H1 (cell line): ENCODE measurements at regions not wholly inside any gene's neighbourhood (a gene's known extent, or its start where the extent isn't known, plus 50 kb on each side); places are given as distances from the start of the nearest gene placed in this dataset.

Experiments used
- CTCF ChIA-PET: fragments of 300-600 bp; sonication (Branson Sonifier 250); formaldehyde crosslinking; loops from one replicate; lab custom pipeline; 2021; ENCODE audit not compliant: partially characterized antibody; lab: Charles Lee
- POLR2A ChIA-PET: fragments of 300-600 bp; sonication (Branson Sonifier 250); formaldehyde crosslinking; loops from one replicate; lab custom pipeline; 2021; ENCODE audit warnings: inconsistent platforms; ENCODE audit not compliant: partially characterized antibody; lab: Charles Lee
- DNase-seq, 2 experiments: peaks; one replicate each; pipeline versions ENCODE4 v3.0.0 to v3.0.0-alpha.2; 2010 to 2022; ENCODE audit warnings: low spot score in 2 of 2, low read depth in 1 of 2, mixed read lengths in 1 of 2
- FAIRE-seq: peaks from 2 replicates; lab custom pipeline; 2011; peaks lifted over from hg19 to GRCh38; lab: Jason Lieb, UNC
- H2AFZ ChIP-seq: 2 replicates; pipeline ENCODE4 v1.8.1; 2012; ENCODE audit warnings: low read length, inconsistent platforms
- H2AK5ac ChIP-seq: 2 replicates; pipeline ENCODE4 v1.6.1; 2013; ENCODE audit warnings: low read depth, low read length
- H2BK120ac ChIP-seq: replicated peaks from 2 replicates; pipeline ENCODE3; 2013; ENCODE audit warnings: low read depth, low read length, inconsistent platforms
- H2BK12ac ChIP-seq: 2 replicates; pipeline ENCODE4 v1.6.1; 2013; ENCODE audit warnings: low read depth, low read length
- H2BK15ac ChIP-seq: 2 replicates; pipeline ENCODE4 v1.6.1; 2013; ENCODE audit warnings: low read length
- H2BK20ac ChIP-seq: 2 replicates; pipeline ENCODE4 v1.6.1; 2013; ENCODE audit warnings: low read length
- H2BK5ac ChIP-seq: 2 replicates; pipeline ENCODE4 v1.6.1; 2013; ENCODE audit warnings: low read depth, low read length
- H3K14ac ChIP-seq: 2 replicates; pipeline ENCODE4 v1.6.1; 2013; ENCODE audit warnings: inconsistent platforms; ENCODE audit not compliant: insufficient read length
- H3K18ac ChIP-seq: 2 replicates; pipeline ENCODE4 v1.6.1; 2013; ENCODE audit warnings: low read length; ENCODE audit errors: extremely low read depth
- H3K23ac ChIP-seq: 2 replicates; pipeline ENCODE4 v1.6.1; 2013; ENCODE audit warnings: inconsistent platforms; ENCODE audit not compliant: insufficient read length
- H3K23me2 ChIP-seq: 2 replicates; pipeline ENCODE4 v1.6.1; 2013; ENCODE audit warnings: low read depth, low read length
- H3K27ac ChIP-seq: 2 replicates; pipeline ENCODE4 v1.6.1; 2011; ENCODE audit warnings: low read depth, low read length, inconsistent platforms
- H3K27me3 ChIP-seq, 4 experiments: replicated peaks in 1 of 4; 1 replicate in 1 of 4; 2 replicates in 3 of 4; pipeline versions ENCODE4 v1.6.1 to v1.8.1; 2011 to 2013; ENCODE audit warnings: low read length in 3 of 4, mild to moderate bottlenecking in 3 of 4, inconsistent platforms in 2 of 4, mixed read lengths in 2 of 4, moderate library complexity in 1 of 4; ENCODE audit not compliant: control insufficient read depth in 3 of 4, insufficient read depth in 3 of 4; ENCODE audit errors: extremely low read depth in 1 of 4
- H3K36me3 ChIP-seq, 4 experiments: 2 replicates each; pipeline versions ENCODE4 v1.6.1 to v1.8.1; 2011 to 2013; ENCODE audit warnings: mild to moderate bottlenecking in 4 of 4, low read length in 3 of 4, moderate library complexity in 2 of 4, control low read depth in 1 of 4, inconsistent platforms in 1 of 4; ENCODE audit not compliant: insufficient read depth in 4 of 4, control insufficient read depth in 2 of 4
- H3K4ac ChIP-seq: replicated peaks from 2 replicates; pipeline ENCODE3; 2013; ENCODE audit warnings: low read length, low read depth, mixed read lengths, inconsistent platforms; ENCODE audit not compliant: insufficient read length
- H3K4me1 ChIP-seq, 4 experiments: replicated peaks in 1 of 4; 1 replicate in 1 of 4; 2 replicates in 3 of 4; pipeline versions ENCODE4 v1.6.1 to v1.8.1; 2011 to 2013; ENCODE audit warnings: low read length in 3 of 4, inconsistent platforms in 2 of 4, mixed read lengths in 1 of 4; ENCODE audit not compliant: insufficient read depth in 4 of 4, control insufficient read depth in 3 of 4
- H3K4me2 ChIP-seq, 2 experiments: 2 replicates each; pipeline versions ENCODE4 v1.6.1 to v1.8.1; 2011 to 2013; ENCODE audit warnings: low read depth in 2 of 2, low read length in 2 of 2, control low read depth in 1 of 2, inconsistent platforms in 1 of 2, mild to moderate bottlenecking in 1 of 2; ENCODE audit not compliant: insufficient read depth in 1 of 2
- H3K4me3 ChIP-seq, 4 experiments: fragments of 200-600, 300-600 bp in 1 of 4; sonication (generic), shearing (Covaris generic), sonication (Bioruptor Twin) in 1 of 4; 2 replicates each; pipeline versions ENCODE4 v1.5.1 to v1.8.1; 2011 to 2016; ENCODE audit warnings: low read length in 4 of 4, low read depth in 3 of 4, control low read depth in 2 of 4, inconsistent platforms in 2 of 4, mild to moderate bottlenecking in 2 of 4, mixed read lengths in 1 of 4, moderate library complexity in 1 of 4; ENCODE audit not compliant: insufficient read depth in 2 of 4; ENCODE audit errors: extremely low read depth in 1 of 4
- H3K56ac ChIP-seq: replicated peaks from 2 replicates; pipeline ENCODE3; 2013; ENCODE audit warnings: low read depth, mild to moderate bottlenecking, mixed read lengths, low read length, inconsistent platforms; ENCODE audit not compliant: insufficient read length
- H3K79me1 ChIP-seq: 2 replicates; pipeline ENCODE4 v1.6.1; 2013; ENCODE audit warnings: low read depth, low read length, control low read depth
- H3K79me2 ChIP-seq, 2 experiments: 2 replicates each; pipeline versions ENCODE4 v1.6.1 to v1.8.1; 2012 to 2013; ENCODE audit warnings: low read length in 2 of 2, mild to moderate bottlenecking in 2 of 2, inconsistent platforms in 1 of 2; ENCODE audit not compliant: insufficient read depth in 2 of 2, control insufficient read depth in 1 of 2
- H3K9ac ChIP-seq, 4 experiments: replicated peaks in 1 of 4; 1 replicate in 1 of 4; 2 replicates in 3 of 4; pipeline versions ENCODE4 v1.6.1 to v1.8.1; 2011 to 2013; ENCODE audit warnings: low read depth in 3 of 4, low read length in 3 of 4, control low read depth in 2 of 4, mild to moderate bottlenecking in 2 of 4, moderate library complexity in 2 of 4, inconsistent platforms in 1 of 4; ENCODE audit errors: extremely low read depth in 1 of 4
- H3K9me3 ChIP-seq, 2 experiments: 2 replicates each; pipeline versions ENCODE4 v1.6.1 to v1.8.1; 2012 to 2013; ENCODE audit warnings: mild to moderate bottlenecking in 2 of 2, moderate library complexity in 2 of 2, control low read depth in 1 of 2, inconsistent platforms in 1 of 2, low read depth in 1 of 2, low read length in 1 of 2, mixed read lengths in 1 of 2; ENCODE audit not compliant: insufficient read depth in 2 of 2
- H4K20me1 ChIP-seq, 2 experiments: replicated peaks in 1 of 2; 2 replicates each; pipeline versions ENCODE3 to v1.8.1; 2011 to 2013; ENCODE audit warnings: inconsistent platforms in 2 of 2, low read length in 2 of 2, mild to moderate bottlenecking in 1 of 2; ENCODE audit not compliant: insufficient read depth in 2 of 2, control insufficient read depth in 1 of 2
- H4K5ac ChIP-seq: 2 replicates; pipeline ENCODE4 v1.6.1; 2013; ENCODE audit warnings: low read length, low read depth, mixed read lengths, inconsistent platforms; ENCODE audit not compliant: insufficient read length
- H4K8ac ChIP-seq: 2 replicates; pipeline ENCODE4 v1.8.0; 2013; ENCODE audit warnings: mild to moderate bottlenecking, moderate library complexity, low read length, inconsistent platforms; ENCODE audit not compliant: insufficient read depth; ENCODE audit errors: extremely low read depth
- H4K91ac ChIP-seq: replicated peaks from 2 replicates; pipeline ENCODE3; 2013; ENCODE audit warnings: low read length, mixed read lengths, inconsistent platforms; ENCODE audit not compliant: insufficient read length
- ASH2L ChIP-seq: fragments of 200-600, 300-600 bp; sonication (generic); IDR thresholded peaks from one replicate; pipeline ENCODE4 v1.7.1; 2017; ENCODE audit warnings: low read length
- BRCA1 ChIP-seq: IDR thresholded peaks from 2 replicates; pipeline ENCODE4 v1.6.1; 2012; ENCODE audit warnings: low read depth, low read length, improper control_type of control experiment
- CHD2 ChIP-seq: IDR thresholded peaks from 2 replicates; pipeline ENCODE4 v1.6.1; 2012; ENCODE audit warnings: low read length, improper control_type of control experiment
- CTCF ChIP-seq, 3 experiments: IDR thresholded peaks; 1 replicate in 2 of 3; 2 replicates in 1 of 3; pipeline versions ENCODE4 v1.5.1 to v1.6.1; 2011; ENCODE audit warnings: low read length in 3 of 3, mild to moderate bottlenecking in 3 of 3, inconsistent platforms in 2 of 3, low read depth in 1 of 3, moderate library complexity in 1 of 3; ENCODE audit not compliant: insufficient read depth in 1 of 3; ENCODE audit errors: control extremely low read depth in 1 of 3
- GTF2F1 ChIP-seq: IDR thresholded peaks from 2 replicates; pipeline ENCODE4 v1.6.1; 2012; ENCODE audit warnings: low read depth, low read length, improper control_type of control experiment, borderline replicate concordance
- SIN3A ChIP-seq, 2 experiments: IDR thresholded peaks in 1 of 2; conservative IDR thresholded peaks in 1 of 2; 2 replicates each; pipeline ENCODE4 v1.6.1; 2011 to 2012; ENCODE audit warnings: low read length in 2 of 2, improper control_type of control experiment in 1 of 2, low read depth in 1 of 2, mild to moderate bottlenecking in 1 of 2
- SIRT6 ChIP-seq: IDR thresholded peaks from one replicate; pipeline ENCODE4 v1.7.1; 2012; ENCODE audit warnings: low read length, inconsistent platforms
- SP4 ChIP-seq: IDR thresholded peaks from 2 replicates; pipeline ENCODE4 v1.6.1; 2012; ENCODE audit warnings: low read length, inconsistent platforms
- TCF12 ChIP-seq: IDR thresholded peaks from 2 replicates; pipeline ENCODE4 v1.6.1; 2011; ENCODE audit warnings: low read depth, mild to moderate bottlenecking, low read length
- USF2 ChIP-seq: IDR thresholded peaks from 2 replicates; pipeline ENCODE4 v1.6.1; 2011; ENCODE audit warnings: low read length, improper control_type of control experiment
- WGBS, 2 experiments: shearing (Covaris generic) in 1 of 2; methylation state at CpG; one replicate each; pipeline versions ENCODE4 v1.1.6 to v1.1.7; 2013 to 2015; ENCODE audit warnings: low lambda C conversion rate in 2 of 2, mixed read lengths in 2 of 2, inconsistent platforms in 1 of 2, low coverage in 1 of 2, missing lambda C conversion rate in 1 of 2; ENCODE audit not compliant: insufficient replicate concordance in 2 of 2, insufficient coverage in 1 of 2, insufficient read length in 1 of 2; ENCODE audit errors: extremely low coverage in 1 of 2, missing lambda C conversion rate in 1 of 2; 5-methylcytosine and 5-hydroxymethylcytosine counted together

GRCh38 chr12:124390442-124391097 lies 95.7 kb downstream of the RFLNA start:
- 91% methylated on average over 21 of the region's 26 CpGs; no CpG with 5 or more reads in 1 of the 2 experiments for WGBS, 2 experiments
- Histone ChIP-seq H2BK20ac (no peak overlapping the region), H3K79me2 (no peaks in the 10 kb centered on the region), H4K5ac (no peak overlapping the region), H2BK12ac (no peak overlapping the region), H4K91ac (no peak overlapping the region), H2AK5ac (no peak overlapping the region), H3K4me2 (no peak overlapping the region), H2BK15ac (no peak overlapping the region), H4K8ac (no peak overlapping the region), H3K23ac (no peak overlapping the region), H2AFZ (no peak overlapping the region), H3K4me1 (peaks cover 0 to 25% (median 17%) of the 10 kb centered on the region in 4 experiments; a peak in 6 of 7 replicates), H3K36me3 (peaks cover 0 to 8% (median 4%) of the 10 kb centered on the region in 4 experiments; a peak in 6 of 8 replicates), H3K23me2 (peaks cover 7% of the 10 kb centered on the region; the same call in 1 of the 2 replicates), H3K18ac (no peak overlapping the region), H3K4ac (no peak overlapping the region), H3K14ac (no peak overlapping the region), H3K79me1 (no peaks in the 10 kb centered on the region; the same call in 1 of the 2 replicates), H3K9ac (no peak overlapping the region), H2BK5ac (no peak overlapping the region), H2BK120ac (no peak overlapping the region), H3K4me3 (no peak overlapping the region), H4K20me1 (peaks cover 13% of the 10 kb centered on the region in 2 experiments), H3K27me3 (no peaks in the 10 kb centered on the region), H3K27ac (no peak overlapping the region), H3K56ac (no peak overlapping the region), H3K9me3 (no peaks in the 10 kb centered on the region)
- CTCF ChIA-PET = interaction anchor here (0.6 to 7.2 kb wide), 9 partner anchors 9 to 177 kb away, joined by 3 to 60 read pairs (median 5); no protein-coding TSS in a partner anchor
- POLR2A ChIA-PET = interaction anchor here (0.9 to 1.5 kb wide), 3 partner anchors 23 to 45 kb away, joined by 3 to 4 read pairs (median 3); no protein-coding TSS in a partner anchor
- FAIRE-seq (no peak), DNase-seq (no peak)
- TF ChIP-seq CTCF (IDR thresholded peaks at IDR 0.05; ENCODE audit: control extremely low read depth in 1 of 3, insufficient read depth in 1 of 3, low read depth in 1 of 3, low read length in 3 of 3) (no peak), USF2 (no peak), GTF2F1 (no peak), CHD2 (no peak), SIN3A (conservative IDR thresholded peaks at IDR 0.05 in 1 of 2, IDR thresholded peaks at IDR 0.05 in 1 of 2; ENCODE audit: low read depth in 1 of 2, low read length in 2 of 2) (no peak), BRCA1 (no peak), SIRT6 (no peak), SP4 (no peak), TCF12 (no peak), ASH2L (no peak)
